Left lung (tissue), 4 donors: ENCODE measurements at regions not wholly inside any gene's neighbourhood (a gene's known extent, or its start where the extent isn't known, plus 50 kb on each side); places are given as distances from the start of the nearest gene placed in this dataset.

Experiments used
- ATAC-seq: fragments of 200-7000 bp; cut with Tn5 transposase; one replicate; pipeline ENCODE4 v1.9.1; 2020; ENCODE audit warnings: moderate library complexity
- DNase-seq, 4 donors: peaks; one replicate each; pipeline ENCODE4 v3.0.0-alpha.2; 2013 to 2020
- H3K27ac ChIP-seq, 2 donors: fragments of 200-600 bp; sonication (generic) in 1 of 2; one replicate each; pipeline versions ENCODE4 v1.5.0 to v1.8.0; 2020 to 2021
- H3K27me3 ChIP-seq, 2 donors: fragments of 200-600 bp; sonication (generic) in 1 of 2; one replicate each; pipeline versions ENCODE4 v1.5.0 to v1.8.0; 2020 to 2021
- H3K36me3 ChIP-seq, 2 donors: fragments of 200-600 bp; sonication (generic) in 1 of 2; one replicate each; pipeline versions ENCODE4 v1.5.0 to v1.8.0; 2020 to 2021
- H3K4me1 ChIP-seq, 2 donors: fragments of 200-600 bp; one replicate each; pipeline ENCODE4 v1.8.0; 2021
- H3K4me3 ChIP-seq, 2 donors: fragments of 200-600 bp; sonication (generic) in 1 of 2; one replicate each; pipeline versions ENCODE4 v1.5.0 to v1.8.0; 2020 to 2021; ENCODE audit warnings: mild to moderate bottlenecking in 1 of 2
- H3K9me3 ChIP-seq, 2 donors: fragments of 200-600 bp; sonication (generic) in 1 of 2; one replicate each; pipeline versions ENCODE4 v1.5.0 to v1.8.0; 2020 to 2021
- intact Hi-C, 2 donors: fragments of 100-400 bp; cut with DNase I; formaldehyde crosslinking; loops; one replicate each; pipeline versions ENCODE4 v1.11.2 to v1.14.2; 2022
- TF ChIP-seq, protein P1 (sequence below), 2 donors: fragments of 200-600 bp; sonication (generic) in 1 of 2; IDR thresholded peaks; one replicate each; pipeline versions ENCODE4 v1.5.0 to v1.8.0; 2021; ENCODE audit warnings: antibody characterized with exemption in 2 of 2
- donor health status: DM: no; HTN: yes; CAD: no.
- donor health status: DM: no; HTN: no; CAD: no.

DNA sequence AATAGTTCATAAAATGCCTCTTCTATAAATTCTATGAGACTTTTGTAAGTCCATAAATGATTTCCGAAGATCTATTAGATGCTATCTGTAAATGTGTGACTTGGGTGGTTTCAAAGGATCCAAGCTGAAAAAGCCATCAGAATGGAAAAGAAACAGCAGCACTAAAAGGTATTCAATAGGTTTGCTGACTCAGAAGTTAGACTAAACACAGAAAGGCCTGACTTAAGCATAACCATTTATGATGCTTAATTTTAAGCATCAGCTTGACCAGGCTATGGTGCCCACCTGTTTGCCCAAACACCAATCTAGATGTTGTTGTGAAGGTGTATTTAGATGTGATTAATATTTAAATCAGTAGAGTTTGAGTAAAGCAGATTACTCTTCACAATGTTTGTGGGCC lies 513.5 kb downstream of the TFAP2A start:
- no peaks in the 10 kb centered on the region for H3K9me3 ChIP-seq
- TF ChIP-seq, protein P1, sequence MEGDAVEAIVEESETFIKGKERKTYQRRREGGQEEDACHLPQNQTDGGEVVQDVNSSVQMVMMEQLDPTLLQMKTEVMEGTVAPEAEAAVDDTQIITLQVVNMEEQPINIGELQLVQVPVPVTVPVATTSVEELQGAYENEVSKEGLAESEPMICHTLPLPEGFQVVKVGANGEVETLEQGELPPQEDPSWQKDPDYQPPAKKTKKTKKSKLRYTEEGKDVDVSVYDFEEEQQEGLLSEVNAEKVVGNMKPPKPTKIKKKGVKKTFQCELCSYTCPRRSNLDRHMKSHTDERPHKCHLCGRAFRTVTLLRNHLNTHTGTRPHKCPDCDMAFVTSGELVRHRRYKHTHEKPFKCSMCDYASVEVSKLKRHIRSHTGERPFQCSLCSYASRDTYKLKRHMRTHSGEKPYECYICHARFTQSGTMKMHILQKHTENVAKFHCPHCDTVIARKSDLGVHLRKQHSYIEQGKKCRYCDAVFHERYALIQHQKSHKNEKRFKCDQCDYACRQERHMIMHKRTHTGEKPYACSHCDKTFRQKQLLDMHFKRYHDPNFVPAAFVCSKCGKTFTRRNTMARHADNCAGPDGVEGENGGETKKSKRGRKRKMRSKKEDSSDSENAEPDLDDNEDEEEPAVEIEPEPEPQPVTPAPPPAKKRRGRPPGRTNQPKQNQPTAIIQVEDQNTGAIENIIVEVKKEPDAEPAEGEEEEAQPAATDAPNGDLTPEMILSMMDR (IDR thresholded peaks at IDR 0.05): no peak
- no peak for ATAC-seq
- no peaks in the 10 kb centered on the region for H3K36me3 ChIP-seq
- no peak overlapping the region for H3K4me3 ChIP-seq
- no peak for DNase-seq
- intact Hi-C loops: no loop called here
- no peaks in the 10 kb centered on the region for H3K27me3 ChIP-seq
- H3K4me1 ChIP-seq: no peaks in the 10 kb centered on the region
- no peak overlapping the region for H3K27ac ChIP-seq

DNA sequence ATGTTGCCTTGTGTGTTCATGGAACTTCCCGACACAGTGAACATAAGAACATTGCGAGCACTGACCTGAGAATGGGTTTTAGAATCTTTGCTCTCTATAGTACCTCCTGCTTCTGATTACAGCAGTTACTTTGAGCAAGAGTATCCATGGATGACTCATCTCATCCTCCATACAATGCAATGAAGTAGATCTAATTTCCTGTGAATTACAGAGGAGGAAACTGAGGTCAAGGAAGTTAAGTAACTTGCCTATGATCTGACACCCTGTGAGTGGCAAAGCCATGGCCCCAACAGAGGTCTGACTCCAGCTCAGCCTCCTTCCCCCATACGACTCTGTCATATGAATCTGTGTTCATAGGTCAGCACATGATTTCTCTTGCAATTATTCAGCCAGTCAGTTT lies 518.1 kb downstream of the TFAP2A start:
- no peak for DNase-seq
- Histone ChIP-seq H3K36me3 (no peaks in the 10 kb centered on the region), H3K4me3 (no peak overlapping the region), H3K4me1 (no peaks in the 10 kb centered on the region), H3K27me3 (no peaks in the 10 kb centered on the region), H3K27ac (no peak overlapping the region), H3K9me3 (no peaks in the 10 kb centered on the region)
- intact Hi-C loops: no loop called here
- no peak for ATAC-seq
- TF ChIP-seq, protein P1 (IDR thresholded peaks at IDR 0.05): no peak

DNA sequence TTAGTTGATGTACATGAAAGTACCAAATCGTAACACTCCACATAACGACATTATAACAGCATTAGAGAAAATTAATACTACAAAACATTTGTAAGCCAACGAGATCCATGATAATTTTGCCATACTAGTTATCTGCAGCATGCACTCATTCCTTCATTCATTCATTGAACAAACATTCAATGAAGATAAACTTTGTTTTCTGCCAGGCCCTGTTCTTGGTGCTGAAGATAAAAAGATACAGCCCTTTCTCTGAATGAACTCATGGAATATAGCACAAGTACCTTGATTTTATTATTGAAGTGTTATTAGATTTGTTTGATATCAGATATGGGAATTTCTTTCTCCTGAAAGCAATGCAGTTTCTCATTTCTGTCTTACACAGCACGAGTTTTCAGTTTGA lies 524.0 kb downstream of the TFAP2A start:
- Histone ChIP-seq H3K36me3 (no peaks in the 10 kb centered on the region), H3K4me3 (no peak overlapping the region), H3K27me3 (no peaks in the 10 kb centered on the region), H3K27ac (no peak overlapping the region), H3K9me3 (peaks cover 0 to 15% of the 10 kb centered on the region in 2 donors), H3K4me1 (no peaks in the 10 kb centered on the region)
- intact Hi-C loops: no loop called here
- DNase-seq (no peak), ATAC-seq (no peak)
- TF ChIP-seq, protein P1 (IDR thresholded peaks at IDR 0.05): no peak

DNA sequence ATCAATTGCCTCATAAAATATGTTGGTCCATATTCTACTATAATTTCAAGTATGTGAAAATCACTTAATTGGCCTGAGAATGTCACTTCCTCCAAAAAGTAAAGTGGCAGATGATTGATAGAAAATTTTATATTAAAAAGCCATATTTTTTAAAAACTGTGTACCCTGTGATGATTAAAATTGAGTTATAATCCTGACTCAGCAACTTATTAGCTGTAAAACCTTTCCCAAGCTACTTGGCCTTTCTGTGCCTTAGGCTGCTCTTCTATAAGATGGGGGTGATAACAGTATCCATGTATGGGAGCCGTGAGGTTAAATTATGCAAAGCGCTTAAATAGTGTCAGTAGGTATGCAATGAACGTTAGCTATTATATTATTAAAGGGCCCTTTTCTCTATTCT lies 524.4 kb downstream of the TFAP2A start:
- Histone ChIP-seq H3K27me3 (no peaks in the 10 kb centered on the region), H3K27ac (no peak overlapping the region), H3K4me3 (no peak overlapping the region), H3K36me3 (no peaks in the 10 kb centered on the region), H3K9me3 (peaks cover 0 to 15% of the 10 kb centered on the region in 2 donors), H3K4me1 (no peaks in the 10 kb centered on the region)
- TF ChIP-seq, protein P1 (IDR thresholded peaks at IDR 0.05): no peak
- intact Hi-C loops: no loop called here
- DNase-seq: no peak
- ATAC-seq: no peak

DNA sequence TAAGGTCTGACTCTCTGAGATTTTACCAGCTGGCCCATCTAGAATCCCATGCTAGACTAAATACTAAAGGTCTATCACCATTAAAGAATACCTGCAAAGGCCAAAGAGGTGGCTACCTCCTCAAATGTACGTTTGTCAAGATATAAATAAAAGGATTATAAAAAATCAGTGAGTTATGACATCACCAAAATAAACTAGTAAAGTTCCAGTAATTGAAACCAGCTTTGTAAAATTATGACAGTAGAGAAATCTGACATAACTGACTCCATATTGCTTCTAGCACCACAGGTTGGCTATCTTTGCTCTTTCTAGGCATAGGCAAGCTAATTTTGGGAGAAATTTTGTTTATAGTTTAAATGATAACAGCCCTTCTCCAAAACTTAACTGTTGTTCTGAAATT lies 536.3 kb downstream of the TFAP2A start:
- no peak for ATAC-seq
- H3K27me3 ChIP-seq: no peaks in the 10 kb centered on the region
- no peak overlapping the region for H3K27ac ChIP-seq
- DNase-seq: no peak
- TF ChIP-seq, protein P1 (IDR thresholded peaks at IDR 0.05): no peak
- no peak overlapping the region for H3K4me3 ChIP-seq
- H3K9me3 ChIP-seq: peaks cover 0 to 30% of the 10 kb centered on the region in 2 donors
- intact Hi-C loops: no loop called here
- no peaks in the 10 kb centered on the region for H3K36me3 ChIP-seq
- H3K4me1 ChIP-seq: no peaks in the 10 kb centered on the region
